Epidermal melanocyte (primary cell): ENCODE measurements at regions not wholly inside any gene's neighbourhood (a gene's known extent, or its start where the extent isn't known, plus 50 kb on each side); places are given as distances from the start of the nearest gene placed in this dataset.

Source experiments
- DNase-seq: peaks from one replicate; pipeline ENCODE4 v3.0.0; 2011; ENCODE audit warnings: low spot score; ENCODE audit not compliant: insufficient read length

DNA sequence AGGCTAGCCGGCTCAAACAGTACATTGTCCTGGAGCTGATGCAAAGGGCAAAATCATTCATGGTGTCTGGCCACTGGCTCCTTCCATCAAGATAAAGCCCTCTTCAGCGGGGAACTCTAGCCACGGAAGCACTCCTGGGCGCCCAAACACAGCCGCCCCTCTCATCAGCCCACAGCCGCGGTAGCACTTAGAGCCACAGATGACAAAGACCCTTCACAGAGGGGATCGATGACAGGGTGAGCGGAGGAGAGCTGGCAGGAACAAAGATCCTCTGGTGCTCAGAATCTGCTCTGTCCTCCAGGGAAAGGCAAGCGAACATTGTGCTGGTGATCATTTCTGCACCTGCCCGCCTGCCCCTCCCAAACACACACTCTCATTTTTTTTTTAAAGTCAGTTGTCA lies 222.2 kb upstream of the NRP1 start:
- no peak for DNase-seq

GRCh38 chr10:33556103-33556502 lies 221.6 kb upstream of the NRP1 start:
- no peak for DNase-seq

DNA sequence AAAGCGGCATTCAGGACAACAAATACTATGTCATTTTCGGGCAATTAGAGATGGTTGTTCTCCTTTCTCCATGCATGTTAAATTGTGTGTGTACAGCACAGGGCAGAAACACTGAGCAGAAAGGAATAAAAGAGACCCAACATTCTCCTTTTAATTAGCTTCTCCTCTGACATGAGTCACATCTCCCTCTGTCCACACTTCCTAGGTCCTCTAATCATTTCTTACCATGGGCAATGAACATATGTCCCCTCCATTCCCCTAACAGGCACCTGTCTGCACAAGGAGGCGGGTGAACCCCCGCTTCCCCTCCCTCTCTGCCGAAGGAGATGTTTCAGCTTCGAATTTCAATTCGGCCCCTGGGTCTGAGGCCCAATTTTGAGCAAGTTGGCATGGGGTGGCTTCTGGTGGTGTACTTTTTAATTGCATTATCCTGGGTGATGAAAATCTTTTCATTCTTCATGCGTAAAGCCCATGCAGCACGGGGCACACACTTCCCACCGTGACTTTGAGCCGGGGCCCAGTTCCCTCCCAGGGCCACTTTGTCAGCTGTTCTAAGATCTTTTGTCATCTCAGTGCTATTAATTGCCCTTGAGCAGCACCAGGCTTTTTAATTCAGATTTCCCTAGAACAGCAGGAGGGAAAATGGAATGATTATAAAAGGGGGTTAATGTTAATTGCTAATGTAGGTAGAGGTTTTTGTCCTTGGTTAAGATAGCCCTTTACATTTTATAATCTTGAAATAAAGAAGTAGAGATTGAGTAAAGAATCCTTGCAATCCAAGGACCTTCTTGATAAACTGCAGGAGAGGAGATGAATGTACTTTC lies 219.5 kb upstream of the NRP1 start:
- no peak for DNase-seq

DNA sequence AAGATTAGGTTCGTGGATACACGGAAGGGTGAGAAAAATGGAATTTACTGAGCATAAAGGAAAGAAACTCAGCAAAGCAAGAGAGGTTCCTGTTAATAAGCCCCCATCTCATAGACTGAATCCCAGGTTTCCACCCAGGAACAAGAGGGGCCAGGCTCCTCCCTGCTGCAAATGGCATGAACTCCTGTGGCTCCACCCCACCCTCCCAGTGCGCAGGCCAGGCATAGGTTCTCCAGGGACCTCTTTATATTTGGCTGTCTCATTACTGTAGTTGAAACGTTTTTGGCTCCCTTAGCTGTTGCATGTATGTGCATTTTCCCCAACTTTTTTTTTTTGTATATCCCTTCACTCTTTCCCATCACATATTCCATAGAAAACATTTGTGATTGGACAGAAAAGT lies 217.8 kb upstream of the NRP1 start:
- no peak for DNase-seq

- DNase-seq = no peak
Observed at GRCh38 chr10:33550811-33551210, 216.3 kb upstream of the NRP1 start.

GRCh38 chr10:33547976-33548375 lies 213.5 kb upstream of the NRP1 start:
- no peak for DNase-seq

GRCh38 chr10:33546031-33546430 lies 211.6 kb upstream of the NRP1 start:
- DNase-seq = no peak

GRCh38 chr10:33542752-33543505 lies 208.5 kb upstream of the NRP1 start:
- DNase-seq = no peak

GRCh38 chr10:33539116-33539515 lies 204.6 kb upstream of the NRP1 start:
- no peak for DNase-seq

GRCh38 chr10:33537066-33537465 lies 202.6 kb upstream of the NRP1 start:
- DNase-seq = no peak

- DNase-seq = no peak
Observed at GRCh38 chr10:33536508-33536907, 202.0 kb upstream of the NRP1 start.

- no peak for DNase-seq
Observed at GRCh38 chr10:33535866-33536265, 201.4 kb upstream of the NRP1 start.

- no peak for DNase-seq
Observed at GRCh38 chr10:33534416-33534815, 199.9 kb upstream of the NRP1 start.

DNA sequence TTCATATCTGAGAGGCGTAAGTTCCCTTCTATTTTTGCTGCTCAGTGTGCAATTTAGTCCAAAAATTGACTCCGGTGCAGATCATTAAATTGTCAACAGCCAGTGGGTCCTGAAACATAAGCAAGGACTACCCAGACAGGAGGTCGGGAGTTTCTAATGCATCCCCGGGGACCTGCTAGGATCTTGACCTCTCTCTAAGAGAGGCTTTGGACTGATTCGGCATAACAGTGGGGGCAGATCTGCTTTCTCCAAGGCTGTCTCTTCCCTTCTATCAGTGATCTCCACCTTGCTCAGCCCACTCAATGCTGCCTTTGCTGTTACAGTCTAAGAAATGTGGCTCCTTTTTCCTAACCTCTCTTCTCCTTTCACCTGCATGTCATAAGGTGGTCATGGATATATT lies 199.1 kb upstream of the NRP1 start:
- DNase-seq = no peak

DNA sequence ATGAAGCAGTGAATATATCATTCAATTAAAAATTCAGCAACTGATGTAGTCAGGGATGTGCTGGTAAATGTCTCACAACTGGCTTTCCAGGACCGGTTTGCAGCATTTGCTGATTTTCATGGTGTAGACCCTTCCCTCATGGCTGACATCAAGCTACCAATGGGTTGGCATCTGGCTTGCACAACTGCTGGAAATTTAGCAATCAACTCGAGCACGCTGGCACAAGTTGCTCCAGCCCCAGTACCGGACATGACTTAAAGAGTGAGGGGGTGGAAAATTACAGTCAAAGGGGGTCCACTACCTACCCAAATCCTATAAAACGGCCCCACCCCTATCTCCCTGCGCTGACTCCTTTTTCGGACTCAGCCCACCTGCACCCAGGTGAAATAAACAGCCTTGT lies 198.4 kb upstream of the NRP1 start:
- no peak for DNase-seq

DNA sequence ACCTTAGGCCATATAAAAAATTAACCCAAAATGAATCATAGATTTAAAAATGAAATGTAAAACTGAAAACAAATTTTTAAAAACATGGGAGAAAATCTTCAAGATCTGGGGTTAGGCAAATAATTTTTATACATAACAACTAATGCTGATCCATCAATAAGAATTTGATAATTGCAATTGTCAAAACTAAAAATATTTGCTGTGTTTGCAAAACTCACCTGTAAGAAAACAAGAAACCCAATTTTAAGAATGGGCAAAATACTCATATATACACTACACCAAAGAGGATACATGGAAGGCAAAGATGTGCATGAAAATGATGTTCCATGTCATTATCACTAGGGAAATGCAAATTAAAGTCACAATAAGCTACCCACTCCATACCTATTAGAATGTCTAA lies 194.8 kb upstream of the NRP1 start:
- no peak for DNase-seq

GRCh38 chr10:33524966-33525365 lies 190.5 kb upstream of the NRP1 start:
- no peak for DNase-seq

DNA sequence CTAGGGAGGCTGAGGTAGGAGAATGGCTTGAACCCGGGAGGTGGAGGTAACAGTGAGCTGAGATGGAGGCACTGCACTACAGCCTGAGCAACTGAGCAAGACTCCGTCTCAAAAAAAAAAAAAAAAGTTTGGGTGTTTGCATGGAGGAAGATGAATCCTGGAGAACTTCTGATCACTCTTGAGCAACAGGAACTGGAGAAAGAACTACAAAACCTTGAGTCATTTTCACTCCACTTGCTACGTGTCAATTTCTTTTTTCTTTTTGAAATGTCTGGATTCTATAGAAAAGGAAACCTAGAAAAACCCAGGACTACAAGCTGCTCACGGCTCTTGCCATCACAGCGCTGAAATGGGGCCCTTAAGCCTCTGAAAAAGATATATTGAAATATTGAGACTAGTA lies 189.6 kb upstream of the NRP1 start:
- DNase-seq = no peak

DNA sequence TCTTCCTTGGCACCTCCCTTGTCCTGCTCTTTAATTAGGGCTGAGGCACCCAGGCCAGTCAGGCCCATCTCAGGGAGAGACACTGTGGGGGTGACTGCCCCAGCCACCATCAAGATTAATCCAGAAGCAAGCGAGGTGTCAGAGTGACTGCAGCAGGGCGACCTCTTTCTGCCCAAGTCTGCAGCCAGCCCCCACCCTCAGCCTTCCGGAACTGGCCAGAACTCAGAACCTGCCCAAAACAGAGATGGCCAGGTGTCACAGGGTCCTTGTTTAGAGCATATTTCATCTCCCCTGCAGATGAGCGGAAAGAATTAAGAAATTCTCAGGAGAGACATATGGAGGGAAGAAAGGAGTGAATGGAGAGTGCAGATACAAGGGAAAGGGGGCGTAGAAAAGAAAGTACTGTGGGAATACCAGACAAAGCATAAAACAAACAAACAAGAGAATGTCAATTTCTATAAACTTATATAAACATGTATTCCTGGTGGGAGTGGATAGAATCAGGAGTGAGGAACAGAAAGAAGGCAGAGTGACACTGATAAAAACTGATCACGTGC lies 188.8 kb upstream of the NRP1 start:
- DNase-seq = no peak

DNA sequence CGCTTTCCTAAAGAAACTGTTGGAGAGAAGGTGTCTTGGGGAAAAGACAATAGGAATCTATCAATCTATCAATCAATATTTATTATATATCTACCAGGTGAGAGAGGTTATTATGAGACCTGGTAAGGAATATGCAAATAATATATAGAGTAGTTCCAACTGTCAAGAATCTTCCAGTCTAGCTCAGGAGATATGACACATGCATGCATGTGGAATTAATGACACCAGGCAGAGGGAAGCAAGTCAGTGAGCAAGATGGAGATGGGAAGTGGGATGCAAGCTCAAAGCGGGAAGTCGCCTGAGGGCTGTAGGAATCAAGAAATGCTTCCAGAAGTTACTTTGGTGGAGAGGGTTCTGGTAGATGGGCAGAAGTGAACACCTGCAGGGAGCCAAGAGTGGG lies 187.4 kb upstream of the NRP1 start:
- DNase-seq = no peak

DNA sequence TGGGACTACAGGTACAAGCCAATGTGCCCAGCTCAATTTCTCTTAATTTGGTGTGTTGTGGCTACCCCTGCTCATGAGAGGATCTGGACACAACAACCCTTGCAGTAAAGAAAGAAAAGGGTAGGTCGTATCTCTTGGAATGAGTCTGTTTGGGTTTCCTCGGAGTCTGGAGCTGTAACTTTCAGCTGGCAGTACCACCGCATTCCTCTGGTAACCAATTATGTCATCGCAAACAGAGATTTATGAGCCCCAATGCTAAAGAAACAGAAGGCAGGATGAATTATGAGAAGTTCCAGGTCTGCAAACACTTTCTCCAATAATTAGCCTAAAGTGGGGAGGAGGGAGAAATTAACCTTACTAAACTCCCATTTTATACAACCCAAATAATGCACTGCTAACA lies 186.6 kb upstream of the NRP1 start:
- no peak for DNase-seq

DNA sequence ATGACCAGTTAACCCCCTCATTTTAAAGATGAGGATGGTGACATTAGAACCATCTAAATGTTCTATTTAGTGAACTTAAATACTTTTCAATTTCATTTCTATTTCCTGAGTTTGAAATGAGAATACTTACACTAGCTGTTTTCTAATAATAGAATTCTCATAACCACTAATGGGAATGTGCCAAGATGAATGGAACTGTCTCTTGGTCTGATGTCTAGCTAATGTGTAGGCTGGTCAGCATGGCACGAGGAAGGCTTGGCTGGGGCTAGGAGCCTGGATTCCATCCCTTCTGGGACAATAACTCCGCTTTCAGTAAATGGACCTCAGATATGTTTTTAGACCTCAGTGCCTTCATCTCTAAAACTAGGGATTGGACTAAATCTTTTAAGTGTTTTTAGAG lies 185.8 kb upstream of the NRP1 start:
- no peak for DNase-seq
